HL-60 (cell line): ENCODE measurements at regions not wholly inside any gene's neighbourhood (a gene's known extent, or its start where the extent isn't known, plus 50 kb on each side); places are given as distances from the start of the nearest gene placed in this dataset.

ENCODE experiments used
- DNase-seq, 2 experiments: peaks; one replicate each; pipeline ENCODE4 v3.0.0-alpha.2; 2010 to 2020; ENCODE audit warnings: low read depth in 1 of 2, low spot score in 1 of 2
- H3K27ac ChIP-seq: fragments of 250-450 bp; sonication (Bioruptor Pico); replicated peaks from 2 replicates; pipeline ENCODE4 v1.5.1; 2020; ENCODE audit warnings: mild to moderate bottlenecking, moderate library complexity
- H3K27me3 ChIP-seq: fragments of 250-450 bp; sonication (Bioruptor Pico); 2 replicates; pipeline ENCODE4 v1.5.1; 2021; ENCODE audit warnings: mild to moderate bottlenecking, moderate library complexity; ENCODE audit not compliant: insufficient read depth, poor library complexity, severe bottlenecking
- H3K4me3 ChIP-seq: replicated peaks from 2 replicates; pipeline ENCODE4 v1.5.1; 2011; ENCODE audit warnings: mild to moderate bottlenecking, control low read depth, low read length; ENCODE audit not compliant: insufficient read depth
- CTCF ChIP-seq: IDR thresholded peaks from one replicate; pipeline ENCODE4 v1.5.1; 2011; ENCODE audit warnings: low read length, control low read depth, inconsistent platforms; ENCODE audit not compliant: insufficient read depth
- GABPA ChIP-seq: IDR thresholded peaks from 2 replicates; pipeline ENCODE4 v1.6.1; 2012; ENCODE audit warnings: low read depth
- POLR2AphosphoS5 ChIP-seq: IDR thresholded peaks from 2 replicates; pipeline ENCODE4 v1.6.1; 2012; ENCODE audit warnings: low read depth
- REST ChIP-seq: IDR thresholded peaks from 2 replicates; pipeline ENCODE4 v1.6.1; 2012; ENCODE audit warnings: low read depth; ENCODE audit not compliant: insufficient replicate concordance
- SPI1 ChIP-seq: IDR thresholded peaks from 2 replicates; pipeline ENCODE4 v1.6.1; 2012; ENCODE audit warnings: low read depth, mild to moderate bottlenecking, borderline replicate concordance

- DNase-seq = peak; percentile 48 to 67
- Histone ChIP-seq H3K4me3 (peak overlapping the region; percentile 52), H3K27me3 (no peaks in the 10 kb centered on the region), H3K27ac (peak overlapping the region; percentile 61)
- TF ChIP-seq SPI1 = peak; percentile 59; the same call in 1 of the 2 replicates
- TF ChIP-seq POLR2AphosphoS5 = no peak
Observed at GRCh38 chr9:706606-707459, 134.7 kb upstream of the DMRT1 start.

- peak overlapping the region; percentile 40 for H3K27ac ChIP-seq
- peak in 1 of 2 experiments; percentile 21 for DNase-seq
- TF ChIP-seq POLR2AphosphoS5 (no peak), CTCF (no peak)
- no peaks in the 10 kb centered on the region for H3K27me3 ChIP-seq
- H3K4me3 ChIP-seq = peak overlapping the region; percentile 29
Observed at GRCh38 chr9:708182-708550, 133.3 kb upstream of the DMRT1 start.

- H3K27me3 ChIP-seq = no peaks in the 10 kb centered on the region
- peak overlapping the region; percentile 40 for H3K27ac ChIP-seq
- TF ChIP-seq SPI1 (no peak), GABPA (no peak), POLR2AphosphoS5 (no peak), CTCF (no peak)
- DNase-seq = peak in 1 of 2 experiments; percentile 30
- peak overlapping the region; percentile 29 for H3K4me3 ChIP-seq
Observed at GRCh38 chr9:708551-709432, 132.7 kb upstream of the DMRT1 start.

- Histone ChIP-seq H3K4me3 (no peak overlapping the region), H3K27ac (no peak overlapping the region), H3K27me3 (no peaks in the 10 kb centered on the region)
- DNase-seq = no peak
- TF ChIP-seq POLR2AphosphoS5 (no peak), SPI1 (no peak)
Observed at GRCh38 chr9:710951-711745, 130.3 kb upstream of the DMRT1 start.

- Histone ChIP-seq H3K4me3 (no peak overlapping the region), H3K27me3 (no peaks in the 10 kb centered on the region), H3K27ac (no peak overlapping the region)
- TF ChIP-seq SPI1 (no peak), CTCF (no peak), POLR2AphosphoS5 (no peak), REST (no peak), GABPA (no peak)
- DNase-seq = no peak
Observed at GRCh38 chr9:711761-712553, 129.5 kb upstream of the DMRT1 start.
